ENCODE measurements at regions not wholly inside any gene's neighbourhood (a gene's known extent, or its start where the extent isn't known, plus 50 kb on each side); places are given as distances from the start of the nearest gene placed in this dataset.

GRCh38 chr3:88321363-88322050 lies 171.7 kb downstream of the C3orf38 start:
- H3K23me2 ChIP-seq (ENCODE audit: low read depth, low read length) = no peaks in the 10 kb centered on the region
- no peak overlapping the region for H3K4me2 ChIP-seq (ENCODE audit: insufficient read depth in 1 of 2, low read depth in 2 of 2, low read length in 2 of 2)
- H3K27ac ChIP-seq (ENCODE audit: low read depth, low read length) = no peak overlapping the region
- no peaks in the 10 kb centered on the region for H3K36me3 ChIP-seq (ENCODE audit: control insufficient read depth in 2 of 4, insufficient read depth in 4 of 4, low read length in 3 of 4)
- H3K14ac ChIP-seq (ENCODE audit: insufficient read length) = no peak overlapping the region
- no peaks in the 10 kb centered on the region for H3K79me1 ChIP-seq (ENCODE audit: low read depth, low read length)
- no peak overlapping the region for H2AK5ac ChIP-seq (ENCODE audit: low read depth, low read length)
- DNase-seq (ENCODE audit: low read depth in 1 of 2, low spot score in 2 of 2) (no peak), FAIRE-seq (no peak)
- H3K56ac ChIP-seq (replicated peaks; ENCODE audit: insufficient read length, low read depth, low read length) = no peak overlapping the region
- ChIA-PET CTCF (ENCODE audit: partially characterized antibody) (interaction anchor here (0.6 kb wide), 1 partner anchor 441 kb away, joined by 3 read pairs; no protein-coding TSS in a partner anchor), POLR2A (ENCODE audit: partially characterized antibody) (no interaction called here)
- no peaks in the 10 kb centered on the region for H4K20me1 ChIP-seq (replicated peaks in 1 of 2; ENCODE audit: control insufficient read depth in 1 of 2, insufficient read depth in 2 of 2, low read length in 2 of 2)
- H3K4me3 ChIP-seq (ENCODE audit: extremely low read depth in 1 of 4, insufficient read depth in 2 of 4, low read depth in 3 of 4, low read length in 4 of 4) = no peak overlapping the region
- H2BK120ac ChIP-seq (replicated peaks; ENCODE audit: low read depth, low read length) = no peak overlapping the region
- no peak overlapping the region for H2AFZ ChIP-seq (ENCODE audit: low read length)
- H3K79me2 ChIP-seq (ENCODE audit: control insufficient read depth in 1 of 2, insufficient read depth in 2 of 2, low read length in 2 of 2) = no peaks in the 10 kb centered on the region
- no peak overlapping the region for H3K23ac ChIP-seq (ENCODE audit: insufficient read length)
- 93% methylated on average over 3 of the region's 3 CpGs; no CpG with 5 or more reads in 1 of the 2 experiments for WGBS, 2 experiments (ENCODE audit: extremely low coverage in 1 of 2, insufficient coverage in 1 of 2, insufficient read length in 1 of 2, insufficient replicate concordance in 2 of 2, low coverage in 1 of 2, low lambda C conversion rate in 2 of 2, missing lambda C conversion rate in 1 of 2)
- no peak overlapping the region for H2BK5ac ChIP-seq (ENCODE audit: low read depth, low read length)
- H3K18ac ChIP-seq (ENCODE audit: extremely low read depth, low read length) = no peak overlapping the region
- no peak overlapping the region for H2BK20ac ChIP-seq (ENCODE audit: low read length)
- peaks cover 0 to 3% (median 0%) of the 10 kb centered on the region in 4 experiments; a peak in 1 of 7 replicates for H3K4me1 ChIP-seq (replicated peaks in 1 of 4; ENCODE audit: control insufficient read depth in 3 of 4, insufficient read depth in 4 of 4, low read length in 3 of 4)
- H3K4ac ChIP-seq (replicated peaks; ENCODE audit: insufficient read length, low read depth, low read length) = no peak overlapping the region
- H2BK12ac ChIP-seq (ENCODE audit: low read depth, low read length) = no peak overlapping the region
- H2BK15ac ChIP-seq (ENCODE audit: low read length) = no peak overlapping the region
- no peak overlapping the region for H4K91ac ChIP-seq (replicated peaks; ENCODE audit: insufficient read length, low read length)
- H3K9ac ChIP-seq (replicated peaks in 1 of 4; ENCODE audit: extremely low read depth in 1 of 4, low read depth in 3 of 4, low read length in 3 of 4) = no peak overlapping the region
- no peak overlapping the region for H4K8ac ChIP-seq (ENCODE audit: extremely low read depth, insufficient read depth, low read length)
- no peaks in the 10 kb centered on the region for H3K9me3 ChIP-seq (ENCODE audit: insufficient read depth in 2 of 2, low read depth in 1 of 2, low read length in 1 of 2)
- TF ChIP-seq CTBP2 (IDR thresholded peaks at IDR 0.05; ENCODE audit: borderline replicate concordance, insufficient read depth, insufficient read length, low read length) (no peak), ATF3 (IDR thresholded peaks at IDR 0.05; ENCODE audit: insufficient read depth, low read depth, low read length) (no peak), SIRT6 (IDR thresholded peaks at IDR 0.05; ENCODE audit: low read length) (no peak), SUZ12 (IDR thresholded peaks at IDR 0.05; ENCODE audit: low read length) (no peak), GTF2F1 (IDR thresholded peaks at IDR 0.05; ENCODE audit: borderline replicate concordance, low read depth, low read length) (no peak), POLR2A (IDR thresholded peaks at IDR 0.05; ENCODE audit: control extremely low read depth in 1 of 2, low read depth in 2 of 2, low read length in 2 of 2) (no peak), SIN3A (conservative IDR thresholded peaks at IDR 0.05 in 1 of 2, IDR thresholded peaks at IDR 0.05 in 1 of 2; ENCODE audit: low read depth in 1 of 2, low read length in 2 of 2) (no peak), BCL11A (IDR thresholded peaks at IDR 0.05; ENCODE audit: low read depth in 2 of 2, low read length in 2 of 2) (no peak), MAX (IDR thresholded peaks at IDR 0.05) (no peak), ASH2L (IDR thresholded peaks at IDR 0.05; ENCODE audit: low read length) (no peak), EGR1 (IDR thresholded peaks at IDR 0.05; ENCODE audit: borderline replicate concordance, low read depth, low read length) (no peak)
- no peaks in the 10 kb centered on the region for H3K27me3 ChIP-seq (replicated peaks in 1 of 4; ENCODE audit: control insufficient read depth in 3 of 4, extremely low read depth in 1 of 4, insufficient read depth in 3 of 4, low read length in 3 of 4)
- H4K5ac ChIP-seq (ENCODE audit: insufficient read length, low read depth, low read length) = no peak overlapping the region

Measured in H1 (cell line).